Neutrophil (primary cell): ENCODE measurements at regions not wholly inside any gene's neighbourhood (a gene's known extent, or its start where the extent isn't known, plus 50 kb on each side); places are given as distances from the start of the nearest gene placed in this dataset.

ENCODE experiments used
- H3K27ac ChIP-seq: fragments of 200-600 bp; sonication (generic); 2 replicates; pipeline ENCODE4 v1.5.1; 2016; ENCODE audit warnings: mild to moderate bottlenecking, moderate library complexity
- H3K27me3 ChIP-seq: fragments of 200-600 bp; sonication (generic); 2 replicates; pipeline ENCODE4 v1.6.0; 2016; ENCODE audit warnings: mild to moderate bottlenecking
- H3K36me3 ChIP-seq: fragments of 200-600 bp; sonication (generic); 2 replicates; pipeline ENCODE4 v1.5.1; 2017
- H3K4me1 ChIP-seq, 2 experiments: fragments of 200-600 bp in 1 of 2; sonication (generic) in 1 of 2; 1 replicate in 1 of 2; 2 replicates in 1 of 2; pipeline versions ENCODE4 v1.5.1 to v1.6.1; 2013 to 2016; ENCODE audit warnings: low read depth in 1 of 2, low read length in 1 of 2, mild to moderate bottlenecking in 1 of 2, moderate library complexity in 1 of 2; ENCODE audit not compliant: control insufficient read depth in 1 of 2, insufficient read depth in 1 of 2
- H3K4me3 ChIP-seq, 2 experiments: fragments of 200-600 bp in 1 of 2; sonication (generic) in 1 of 2; 1 replicate in 1 of 2; 2 replicates in 1 of 2; pipeline ENCODE4 v1.5.1; 2013 to 2016; ENCODE audit warnings: low read depth in 1 of 2, low read length in 1 of 2, mild to moderate bottlenecking in 1 of 2, moderate library complexity in 1 of 2
- H3K9me3 ChIP-seq: fragments of 200-600 bp; sonication (generic); 2 replicates; pipeline ENCODE4 v1.5.1; 2016
- CTCF ChIP-seq: fragments of 200-600 bp; sonication (generic); IDR thresholded peaks from 2 replicates; pipeline ENCODE4 v1.5.1; 2016; ENCODE audit warnings: antibody characterized with exemption

GRCh38 chr9:30505311-30505710, 1879.1 kb upstream of the ACO1 start:
- H3K9me3 ChIP-seq, result no peaks in the 10 kb centered on the region
- no peaks in the 10 kb centered on the region for H3K36me3 ChIP-seq
- no peak overlapping the region for H3K27ac ChIP-seq
- H3K27me3 ChIP-seq, result no peaks in the 10 kb centered on the region
- no peak for TF ChIP-seq CTCF
- H3K4me1 ChIP-seq, result no peaks in the 10 kb centered on the region
- no peak overlapping the region for H3K4me3 ChIP-seq

- no peak for TF ChIP-seq CTCF
- Histone ChIP-seq H3K4me1 (no peaks in the 10 kb centered on the region), H3K9me3 (no peaks in the 10 kb centered on the region), H3K4me3 (no peak overlapping the region), H3K36me3 (no peaks in the 10 kb centered on the region), H3K27ac (no peak overlapping the region), H3K27me3 (no peaks in the 10 kb centered on the region)
Measured at GRCh38 chr9:30506749-30507148, 1877.7 kb upstream of the ACO1 start.

GRCh38 chr9:30507166-30507565, 1877.3 kb upstream of the ACO1 start:
- H3K27ac ChIP-seq, result no peak overlapping the region
- no peak overlapping the region for H3K4me3 ChIP-seq

GRCh38 chr9:30511666-30512065, 1872.8 kb upstream of the ACO1 start:
- Histone ChIP-seq H3K4me1 (no peaks in the 10 kb centered on the region), H3K4me3 (no peak overlapping the region), H3K9me3 (no peaks in the 10 kb centered on the region), H3K27me3 (no peaks in the 10 kb centered on the region), H3K27ac (no peak overlapping the region), H3K36me3 (no peaks in the 10 kb centered on the region)
- no peak for TF ChIP-seq CTCF

More at GRCh38 chr9:30507166-30507565, 1877.3 kb upstream of the ACO1 start:
- no peaks in the 10 kb centered on the region for H3K9me3 ChIP-seq
- no peaks in the 10 kb centered on the region for H3K36me3 ChIP-seq
- TF ChIP-seq CTCF, result no peak
- H3K4me1 ChIP-seq, result no peaks in the 10 kb centered on the region
- H3K27me3 ChIP-seq, result no peaks in the 10 kb centered on the region

GRCh38 chr9:30519166-30519565, 1865.3 kb upstream of the ACO1 start:
- TF ChIP-seq CTCF, result no peak
- no peaks in the 10 kb centered on the region for H3K9me3 ChIP-seq
- H3K27ac ChIP-seq, result no peak overlapping the region
- no peaks in the 10 kb centered on the region for H3K36me3 ChIP-seq
- H3K4me1 ChIP-seq, result no peaks in the 10 kb centered on the region
- no peak overlapping the region for H3K4me3 ChIP-seq
- H3K27me3 ChIP-seq, result no peaks in the 10 kb centered on the region

GRCh38 chr9:30519756-30520155, 1864.7 kb upstream of the ACO1 start:
- H3K4me3 ChIP-seq, result no peak overlapping the region
- H3K9me3 ChIP-seq, result no peaks in the 10 kb centered on the region
- no peak for TF ChIP-seq CTCF
- H3K36me3 ChIP-seq, result no peaks in the 10 kb centered on the region
- H3K27me3 ChIP-seq, result no peaks in the 10 kb centered on the region
- H3K4me1 ChIP-seq, result no peaks in the 10 kb centered on the region
- H3K27ac ChIP-seq, result no peak overlapping the region
